H9 (cell line): ENCODE measurements at regions not wholly inside any gene's neighbourhood (a gene's known extent, or its start where the extent isn't known, plus 50 kb on each side); places are given as distances from the start of the nearest gene placed in this dataset.

Experiments used
- DNase-seq: peaks from one replicate; pipeline ENCODE4 v3.0.0-alpha.2; 2017
- H2AFZ ChIP-seq: one replicate; pipeline ENCODE4 v1.6.1; 2013; ENCODE audit warnings: mild to moderate bottlenecking, low read length, control low read depth, moderate library complexity
- H2AK5ac ChIP-seq: 2 replicates; pipeline ENCODE4 v1.6.1; 2013; ENCODE audit warnings: low read length, control low read depth, mixed read lengths; ENCODE audit not compliant: insufficient read length
- H2BK120ac ChIP-seq: one replicate; pipeline ENCODE4 v1.6.1; 2013; ENCODE audit warnings: low read depth, mild to moderate bottlenecking, low read length, control low read depth, inconsistent platforms; ENCODE audit not compliant: poor library complexity, severe bottlenecking
- H2BK12ac ChIP-seq: 2 replicates; pipeline ENCODE4 v1.6.1; 2013; ENCODE audit warnings: low read length, control low read depth, mixed read lengths, low read depth; ENCODE audit not compliant: insufficient read length
- H2BK15ac ChIP-seq: 2 replicates; pipeline ENCODE4 v1.6.1; 2013; ENCODE audit warnings: low read depth, low read length, control low read depth
- H2BK20ac ChIP-seq: one replicate; pipeline ENCODE4 v1.6.1; 2013; ENCODE audit warnings: low read depth, mild to moderate bottlenecking, low read length, control low read depth, inconsistent platforms; ENCODE audit not compliant: poor library complexity, severe bottlenecking
- H2BK5ac ChIP-seq: 2 replicates; pipeline ENCODE4 v1.6.1; 2013; ENCODE audit warnings: low read length, control low read depth, mixed read lengths; ENCODE audit not compliant: insufficient read length
- H3K14ac ChIP-seq: 2 replicates; pipeline ENCODE4 v1.6.1; 2013; ENCODE audit warnings: low read length, control low read depth; ENCODE audit not compliant: insufficient read depth
- H3K18ac ChIP-seq: 2 replicates; pipeline ENCODE4 v1.6.1; 2013; ENCODE audit warnings: low read depth, mild to moderate bottlenecking, mixed read lengths, low read length, control low read depth; ENCODE audit not compliant: insufficient read length
- H3K23ac ChIP-seq: 2 replicates; pipeline ENCODE4 v1.6.1; 2013; ENCODE audit warnings: low read length, control low read depth, mixed read lengths, low read depth; ENCODE audit not compliant: insufficient read length
- H3K23me2 ChIP-seq: 2 replicates; pipeline ENCODE4 v1.6.1; 2013; ENCODE audit warnings: low read depth, mild to moderate bottlenecking, mixed read lengths, low read length, control low read depth; ENCODE audit not compliant: insufficient read length, poor library complexity, severe bottlenecking
- H3K27ac ChIP-seq: 2 replicates; pipeline ENCODE4 v1.5.1; 2013; ENCODE audit warnings: low read length, control low read depth, mixed read lengths, low read depth; ENCODE audit not compliant: insufficient read length
- H3K27me3 ChIP-seq: 2 replicates; pipeline ENCODE4 v1.6.1; 2013; ENCODE audit warnings: low read length, control low read depth, inconsistent platforms; ENCODE audit not compliant: insufficient read depth
- H3K4ac ChIP-seq: 2 replicates; pipeline ENCODE4 v1.6.1; 2013; ENCODE audit warnings: low read depth, mild to moderate bottlenecking, control low read depth, inconsistent platforms, low read length, moderate library complexity
- H3K4me1 ChIP-seq: 2 replicates; pipeline ENCODE4 v1.6.1; 2013; ENCODE audit warnings: low read length, control low read depth, inconsistent platforms; ENCODE audit not compliant: insufficient read depth
- H3K4me2 ChIP-seq: 2 replicates; pipeline ENCODE4 v1.6.1; 2013; ENCODE audit warnings: low read length, control low read depth, mixed read lengths; ENCODE audit not compliant: insufficient read length, insufficient read depth
- H3K56ac ChIP-seq: 2 replicates; pipeline ENCODE4 v1.6.1; 2013; ENCODE audit warnings: low read depth, mild to moderate bottlenecking, mixed read lengths, low read length, control low read depth; ENCODE audit not compliant: insufficient read length
- H3K79me1 ChIP-seq: 2 replicates; pipeline ENCODE4 v1.6.1; 2013; ENCODE audit warnings: low read depth, mild to moderate bottlenecking, moderate library complexity, low read length, control low read depth, inconsistent platforms; ENCODE audit not compliant: insufficient read depth, poor library complexity, severe bottlenecking
- H3K79me2 ChIP-seq: 2 replicates; pipeline ENCODE4 v1.6.1; 2013; ENCODE audit warnings: low read length, control low read depth, inconsistent platforms; ENCODE audit not compliant: insufficient read depth
- H3K9ac ChIP-seq: 2 replicates; pipeline ENCODE4 v1.6.1; 2013; ENCODE audit warnings: low read length, control low read depth, mixed read lengths; ENCODE audit not compliant: insufficient read length; ENCODE audit errors: extremely low read depth
- H3K9me3 ChIP-seq: one replicate; pipeline ENCODE4 v1.6.1; 2013; ENCODE audit warnings: low read depth, low read length, inconsistent platforms; ENCODE audit not compliant: control insufficient read depth
- H3T11ph ChIP-seq: one replicate; pipeline ENCODE4 v1.6.1; 2013; ENCODE audit warnings: mild to moderate bottlenecking, low read length, control low read depth, inconsistent platforms
- H4K20me1 ChIP-seq: one replicate; pipeline ENCODE4 v1.6.1; 2013; ENCODE audit not compliant: control insufficient read depth, insufficient read length, insufficient read depth
- H4K5ac ChIP-seq: 2 replicates; pipeline ENCODE4 v1.6.1; 2013; ENCODE audit warnings: low read depth, mild to moderate bottlenecking, mixed read lengths, low read length, control low read depth; ENCODE audit not compliant: insufficient read length
- H4K8ac ChIP-seq: replicated peaks from 2 replicates; pipeline ENCODE4 v1.6.1; 2013; ENCODE audit warnings: low read length, control low read depth, mixed read lengths, low read depth; ENCODE audit not compliant: insufficient read length
- H4K91ac ChIP-seq: 2 replicates; pipeline ENCODE4 v1.6.1; 2013; ENCODE audit warnings: low read depth, mild to moderate bottlenecking, moderate library complexity, mixed read lengths, low read length, control low read depth; ENCODE audit not compliant: insufficient read length
- H3K27ac Mint-ChIP-seq, 3 experiments: 2 replicates in 2 of 3; 3 replicates in 1 of 3; pipeline ENCODE4 v1.8.0; 2020 to 2021; ENCODE audit warnings: mixed read lengths in 3 of 3, mild to moderate bottlenecking in 1 of 3, moderate library complexity in 1 of 3
- H3K27me3 Mint-ChIP-seq: 2 replicates; pipeline ENCODE4 v1.8.0; 2021; ENCODE audit warnings: low read depth, mild to moderate bottlenecking, moderate library complexity, mixed read lengths
- H3K36me3 Mint-ChIP-seq, 3 experiments: 2 replicates in 2 of 3; 3 replicates in 1 of 3; pipeline ENCODE4 v1.8.0; 2020 to 2021; ENCODE audit warnings: low read depth in 3 of 3, mixed read lengths in 3 of 3; ENCODE audit not compliant: insufficient read depth in 1 of 3
- H3K4me1 Mint-ChIP-seq, 2 experiments: 2 replicates each; pipeline ENCODE4 v1.8.0; 2020; ENCODE audit warnings: mixed read lengths in 2 of 2
- H3K4me3 Mint-ChIP-seq, 2 experiments: 2 replicates in 1 of 2; 3 replicates in 1 of 2; pipeline ENCODE4 v1.8.0; 2020 to 2021; ENCODE audit warnings: mild to moderate bottlenecking in 2 of 2, mixed read lengths in 2 of 2, moderate library complexity in 1 of 2
- H3K9me3 Mint-ChIP-seq, 2 experiments: 2 replicates in 1 of 2; 3 replicates in 1 of 2; pipeline ENCODE4 v1.8.0; 2020; ENCODE audit warnings: mild to moderate bottlenecking in 2 of 2, mixed read lengths in 2 of 2, moderate library complexity in 1 of 2
- CTCF ChIP-seq: fragments of 200-600 bp; sonication (generic); conservative IDR thresholded peaks from 3 replicates; pipeline ENCODE4 v1.8.0; 2021; ENCODE audit warnings: antibody characterized with exemption, mild to moderate bottlenecking
- WGBS: extraction: QIAGEN DNeasy Blood & Tissue Kit; methylation state at CpG from one replicate; pipeline ENCODE4 v1.1.7; 2013; ENCODE audit warnings: missing lambda C conversion rate, low lambda C conversion rate, mixed read lengths; ENCODE audit not compliant: insufficient read length; ENCODE audit errors: extremely low coverage; 5-methylcytosine and 5-hydroxymethylcytosine counted together

GRCh38 chr13:74707291-74707690 is 573.1 kb upstream of the KLF12 start:
- Histone ChIP-seq H4K20me1 (no peaks in the 10 kb centered on the region), H3K4me2 (no peak overlapping the region)
- WGBS: no CpG with 5 or more reads among the region's 1 CpG

More at GRCh38 chr13:74707291-74707690, 573.1 kb upstream of the KLF12 start:
- no peak overlapping the region for H2BK12ac ChIP-seq
- H4K91ac ChIP-seq: no peak overlapping the region
- no peak overlapping the region for H4K5ac ChIP-seq
- no peaks in the 10 kb centered on the region for H3K4me1 ChIP-seq
- no peak overlapping the region for H4K8ac ChIP-seq
- Mint-ChIP-seq H3K36me3 (no peaks in the 10 kb centered on the region), H3K4me1 (no peaks in the 10 kb centered on the region), H3K4me3 (no peak overlapping the region), H3K9me3 (no peaks in the 10 kb centered on the region), H3K27ac (no peak overlapping the region; a peak in 1 of 7 replicates), H3K27me3 (no peaks in the 10 kb centered on the region)
- H3K79me2 ChIP-seq: no peaks in the 10 kb centered on the region; the same call in 1 of the 2 replicates
- DNase-seq: no peak
- no peak overlapping the region for H2BK20ac ChIP-seq
- H3T11ph ChIP-seq: no peak overlapping the region
- H3K9ac ChIP-seq: no peak overlapping the region
- H2AK5ac ChIP-seq: no peak overlapping the region
- H3K23me2 ChIP-seq: no peaks in the 10 kb centered on the region
- H3K27ac ChIP-seq: no peak overlapping the region
- no peak overlapping the region for H3K56ac ChIP-seq
- H3K9me3 ChIP-seq: no peaks in the 10 kb centered on the region
- H3K14ac ChIP-seq: no peak overlapping the region
- TF ChIP-seq CTCF: no peak
- no peaks in the 10 kb centered on the region for H3K27me3 ChIP-seq
- no peak overlapping the region for H3K18ac ChIP-seq
- H2BK15ac ChIP-seq: no peak overlapping the region
- H2BK120ac ChIP-seq: no peak overlapping the region
- no peak overlapping the region for H3K4ac ChIP-seq
- H3K23ac ChIP-seq: no peak overlapping the region
- no peak overlapping the region for H2AFZ ChIP-seq
- H3K79me1 ChIP-seq: no peaks in the 10 kb centered on the region
- no peak overlapping the region for H2BK5ac ChIP-seq
